H1 (cell line): ENCODE measurements at regions not wholly inside any gene's neighbourhood (a gene's known extent, or its start where the extent isn't known, plus 50 kb on each side); places are given as distances from the start of the nearest gene placed in this dataset.
"Not testable (repeated sequence)": the region's sequence is repeated elsewhere in the genome, so short reads cannot be mapped to it uniquely, and the experiment has no call there.

ENCODE experiments used
- CTCF ChIA-PET: fragments of 300-600 bp; sonication (Branson Sonifier 250); formaldehyde crosslinking; loops from one replicate; lab custom pipeline; 2021; ENCODE audit not compliant: partially characterized antibody; lab: Charles Lee
- POLR2A ChIA-PET: fragments of 300-600 bp; sonication (Branson Sonifier 250); formaldehyde crosslinking; loops from one replicate; lab custom pipeline; 2021; ENCODE audit warnings: inconsistent platforms; ENCODE audit not compliant: partially characterized antibody; lab: Charles Lee
- DNase-seq, 2 experiments: peaks; one replicate each; pipeline versions ENCODE4 v3.0.0 to v3.0.0-alpha.2; 2010 to 2022; ENCODE audit warnings: low spot score in 2 of 2, low read depth in 1 of 2, mixed read lengths in 1 of 2
- FAIRE-seq: peaks from 2 replicates; lab custom pipeline; 2011; peaks lifted over from hg19 to GRCh38; lab: Jason Lieb, UNC
- H2AFZ ChIP-seq: 2 replicates; pipeline ENCODE4 v1.8.1; 2012; ENCODE audit warnings: low read length, inconsistent platforms
- H2AK5ac ChIP-seq: 2 replicates; pipeline ENCODE4 v1.6.1; 2013; ENCODE audit warnings: low read depth, low read length
- H2BK120ac ChIP-seq: replicated peaks from 2 replicates; pipeline ENCODE3; 2013; ENCODE audit warnings: low read depth, low read length, inconsistent platforms
- H2BK12ac ChIP-seq: 2 replicates; pipeline ENCODE4 v1.6.1; 2013; ENCODE audit warnings: low read depth, low read length
- H2BK15ac ChIP-seq: 2 replicates; pipeline ENCODE4 v1.6.1; 2013; ENCODE audit warnings: low read length
- H2BK20ac ChIP-seq: 2 replicates; pipeline ENCODE4 v1.6.1; 2013; ENCODE audit warnings: low read length
- H2BK5ac ChIP-seq: 2 replicates; pipeline ENCODE4 v1.6.1; 2013; ENCODE audit warnings: low read depth, low read length
- H3K14ac ChIP-seq: 2 replicates; pipeline ENCODE4 v1.6.1; 2013; ENCODE audit warnings: inconsistent platforms; ENCODE audit not compliant: insufficient read length
- H3K18ac ChIP-seq: 2 replicates; pipeline ENCODE4 v1.6.1; 2013; ENCODE audit warnings: low read length; ENCODE audit errors: extremely low read depth
- H3K23ac ChIP-seq: 2 replicates; pipeline ENCODE4 v1.6.1; 2013; ENCODE audit warnings: inconsistent platforms; ENCODE audit not compliant: insufficient read length
- H3K23me2 ChIP-seq: 2 replicates; pipeline ENCODE4 v1.6.1; 2013; ENCODE audit warnings: low read depth, low read length
- H3K27ac ChIP-seq: 2 replicates; pipeline ENCODE4 v1.6.1; 2011; ENCODE audit warnings: low read depth, low read length, inconsistent platforms
- H3K27me3 ChIP-seq, 4 experiments: replicated peaks in 1 of 4; 1 replicate in 1 of 4; 2 replicates in 3 of 4; pipeline versions ENCODE4 v1.6.1 to v1.8.1; 2011 to 2013; ENCODE audit warnings: low read length in 3 of 4, mild to moderate bottlenecking in 3 of 4, inconsistent platforms in 2 of 4, mixed read lengths in 2 of 4, moderate library complexity in 1 of 4; ENCODE audit not compliant: control insufficient read depth in 3 of 4, insufficient read depth in 3 of 4; ENCODE audit errors: extremely low read depth in 1 of 4
- H3K36me3 ChIP-seq, 4 experiments: 2 replicates each; pipeline versions ENCODE4 v1.6.1 to v1.8.1; 2011 to 2013; ENCODE audit warnings: mild to moderate bottlenecking in 4 of 4, low read length in 3 of 4, moderate library complexity in 2 of 4, control low read depth in 1 of 4, inconsistent platforms in 1 of 4; ENCODE audit not compliant: insufficient read depth in 4 of 4, control insufficient read depth in 2 of 4
- H3K4ac ChIP-seq: replicated peaks from 2 replicates; pipeline ENCODE3; 2013; ENCODE audit warnings: low read length, low read depth, mixed read lengths, inconsistent platforms; ENCODE audit not compliant: insufficient read length
- H3K4me1 ChIP-seq, 4 experiments: replicated peaks in 1 of 4; 1 replicate in 1 of 4; 2 replicates in 3 of 4; pipeline versions ENCODE4 v1.6.1 to v1.8.1; 2011 to 2013; ENCODE audit warnings: low read length in 3 of 4, inconsistent platforms in 2 of 4, mixed read lengths in 1 of 4; ENCODE audit not compliant: insufficient read depth in 4 of 4, control insufficient read depth in 3 of 4
- H3K4me2 ChIP-seq, 2 experiments: 2 replicates each; pipeline versions ENCODE4 v1.6.1 to v1.8.1; 2011 to 2013; ENCODE audit warnings: low read depth in 2 of 2, low read length in 2 of 2, control low read depth in 1 of 2, inconsistent platforms in 1 of 2, mild to moderate bottlenecking in 1 of 2; ENCODE audit not compliant: insufficient read depth in 1 of 2
- H3K4me3 ChIP-seq, 4 experiments: fragments of 200-600, 300-600 bp in 1 of 4; sonication (generic), shearing (Covaris generic), sonication (Bioruptor Twin) in 1 of 4; 2 replicates each; pipeline versions ENCODE4 v1.5.1 to v1.8.1; 2011 to 2016; ENCODE audit warnings: low read length in 4 of 4, low read depth in 3 of 4, control low read depth in 2 of 4, inconsistent platforms in 2 of 4, mild to moderate bottlenecking in 2 of 4, mixed read lengths in 1 of 4, moderate library complexity in 1 of 4; ENCODE audit not compliant: insufficient read depth in 2 of 4; ENCODE audit errors: extremely low read depth in 1 of 4
- H3K56ac ChIP-seq: replicated peaks from 2 replicates; pipeline ENCODE3; 2013; ENCODE audit warnings: low read depth, mild to moderate bottlenecking, mixed read lengths, low read length, inconsistent platforms; ENCODE audit not compliant: insufficient read length
- H3K79me1 ChIP-seq: 2 replicates; pipeline ENCODE4 v1.6.1; 2013; ENCODE audit warnings: low read depth, low read length, control low read depth
- H3K79me2 ChIP-seq, 2 experiments: 2 replicates each; pipeline versions ENCODE4 v1.6.1 to v1.8.1; 2012 to 2013; ENCODE audit warnings: low read length in 2 of 2, mild to moderate bottlenecking in 2 of 2, inconsistent platforms in 1 of 2; ENCODE audit not compliant: insufficient read depth in 2 of 2, control insufficient read depth in 1 of 2
- H3K9ac ChIP-seq, 4 experiments: replicated peaks in 1 of 4; 1 replicate in 1 of 4; 2 replicates in 3 of 4; pipeline versions ENCODE4 v1.6.1 to v1.8.1; 2011 to 2013; ENCODE audit warnings: low read depth in 3 of 4, low read length in 3 of 4, control low read depth in 2 of 4, mild to moderate bottlenecking in 2 of 4, moderate library complexity in 2 of 4, inconsistent platforms in 1 of 4; ENCODE audit errors: extremely low read depth in 1 of 4
- H3K9me3 ChIP-seq, 2 experiments: 2 replicates each; pipeline versions ENCODE4 v1.6.1 to v1.8.1; 2012 to 2013; ENCODE audit warnings: mild to moderate bottlenecking in 2 of 2, moderate library complexity in 2 of 2, control low read depth in 1 of 2, inconsistent platforms in 1 of 2, low read depth in 1 of 2, low read length in 1 of 2, mixed read lengths in 1 of 2; ENCODE audit not compliant: insufficient read depth in 2 of 2
- H4K20me1 ChIP-seq, 2 experiments: replicated peaks in 1 of 2; 2 replicates each; pipeline versions ENCODE3 to v1.8.1; 2011 to 2013; ENCODE audit warnings: inconsistent platforms in 2 of 2, low read length in 2 of 2, mild to moderate bottlenecking in 1 of 2; ENCODE audit not compliant: insufficient read depth in 2 of 2, control insufficient read depth in 1 of 2
- H4K5ac ChIP-seq: 2 replicates; pipeline ENCODE4 v1.6.1; 2013; ENCODE audit warnings: low read length, low read depth, mixed read lengths, inconsistent platforms; ENCODE audit not compliant: insufficient read length
- H4K8ac ChIP-seq: 2 replicates; pipeline ENCODE4 v1.8.0; 2013; ENCODE audit warnings: mild to moderate bottlenecking, moderate library complexity, low read length, inconsistent platforms; ENCODE audit not compliant: insufficient read depth; ENCODE audit errors: extremely low read depth
- H4K91ac ChIP-seq: replicated peaks from 2 replicates; pipeline ENCODE3; 2013; ENCODE audit warnings: low read length, mixed read lengths, inconsistent platforms; ENCODE audit not compliant: insufficient read length
- BRCA1 ChIP-seq: IDR thresholded peaks from 2 replicates; pipeline ENCODE4 v1.6.1; 2012; ENCODE audit warnings: low read depth, low read length, improper control_type of control experiment
- HDAC6 ChIP-seq: IDR thresholded peaks from one replicate; pipeline ENCODE4 v1.7.1; 2012; ENCODE audit warnings: low read depth, mild to moderate bottlenecking, inconsistent platforms, low read length, moderate library complexity
- KDM4A ChIP-seq: IDR thresholded peaks from one replicate; pipeline ENCODE4 v1.7.1; 2012; ENCODE audit warnings: low read depth, mild to moderate bottlenecking, moderate library complexity, low read length, inconsistent platforms; ENCODE audit not compliant: severe bottlenecking
- ZNF274 ChIP-seq: IDR thresholded peaks from 2 replicates; pipeline ENCODE4 v1.7.0; 2012; ENCODE audit warnings: low read length, borderline replicate concordance; ENCODE audit errors: extremely low read depth
- WGBS, 2 experiments: shearing (Covaris generic) in 1 of 2; methylation state at CpG; one replicate each; pipeline versions ENCODE4 v1.1.6 to v1.1.7; 2013 to 2015; ENCODE audit warnings: low lambda C conversion rate in 2 of 2, mixed read lengths in 2 of 2, inconsistent platforms in 1 of 2, low coverage in 1 of 2, missing lambda C conversion rate in 1 of 2; ENCODE audit not compliant: insufficient replicate concordance in 2 of 2, insufficient coverage in 1 of 2, insufficient read length in 1 of 2; ENCODE audit errors: extremely low coverage in 1 of 2, missing lambda C conversion rate in 1 of 2; 5-methylcytosine and 5-hydroxymethylcytosine counted together
- TF ChIP-seq, protein P1 (sequence below), 3 experiments: IDR thresholded peaks; 1 replicate in 2 of 3; 2 replicates in 1 of 3; pipeline versions ENCODE4 v1.5.1 to v1.6.1; 2011; ENCODE audit warnings: low read length in 3 of 3, mild to moderate bottlenecking in 3 of 3, inconsistent platforms in 2 of 3, low read depth in 1 of 3, moderate library complexity in 1 of 3; ENCODE audit not compliant: insufficient read depth in 1 of 3; ENCODE audit errors: control extremely low read depth in 1 of 3

- TF ChIP-seq, protein P1, sequence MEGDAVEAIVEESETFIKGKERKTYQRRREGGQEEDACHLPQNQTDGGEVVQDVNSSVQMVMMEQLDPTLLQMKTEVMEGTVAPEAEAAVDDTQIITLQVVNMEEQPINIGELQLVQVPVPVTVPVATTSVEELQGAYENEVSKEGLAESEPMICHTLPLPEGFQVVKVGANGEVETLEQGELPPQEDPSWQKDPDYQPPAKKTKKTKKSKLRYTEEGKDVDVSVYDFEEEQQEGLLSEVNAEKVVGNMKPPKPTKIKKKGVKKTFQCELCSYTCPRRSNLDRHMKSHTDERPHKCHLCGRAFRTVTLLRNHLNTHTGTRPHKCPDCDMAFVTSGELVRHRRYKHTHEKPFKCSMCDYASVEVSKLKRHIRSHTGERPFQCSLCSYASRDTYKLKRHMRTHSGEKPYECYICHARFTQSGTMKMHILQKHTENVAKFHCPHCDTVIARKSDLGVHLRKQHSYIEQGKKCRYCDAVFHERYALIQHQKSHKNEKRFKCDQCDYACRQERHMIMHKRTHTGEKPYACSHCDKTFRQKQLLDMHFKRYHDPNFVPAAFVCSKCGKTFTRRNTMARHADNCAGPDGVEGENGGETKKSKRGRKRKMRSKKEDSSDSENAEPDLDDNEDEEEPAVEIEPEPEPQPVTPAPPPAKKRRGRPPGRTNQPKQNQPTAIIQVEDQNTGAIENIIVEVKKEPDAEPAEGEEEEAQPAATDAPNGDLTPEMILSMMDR (IDR thresholded peaks at IDR 0.05; ENCODE audit: control extremely low read depth in 1 of 3, insufficient read depth in 1 of 3, low read depth in 1 of 3, low read length in 3 of 3) = no peak
- TF ChIP-seq KDM4A (no peak), HDAC6 (no peak), BRCA1 (no peak), ZNF274 (no peak)
These were observed 88.6 kb upstream of the CTDP1 start (continued) for GRCh38 chr18:79591032-79591308.

DNA sequence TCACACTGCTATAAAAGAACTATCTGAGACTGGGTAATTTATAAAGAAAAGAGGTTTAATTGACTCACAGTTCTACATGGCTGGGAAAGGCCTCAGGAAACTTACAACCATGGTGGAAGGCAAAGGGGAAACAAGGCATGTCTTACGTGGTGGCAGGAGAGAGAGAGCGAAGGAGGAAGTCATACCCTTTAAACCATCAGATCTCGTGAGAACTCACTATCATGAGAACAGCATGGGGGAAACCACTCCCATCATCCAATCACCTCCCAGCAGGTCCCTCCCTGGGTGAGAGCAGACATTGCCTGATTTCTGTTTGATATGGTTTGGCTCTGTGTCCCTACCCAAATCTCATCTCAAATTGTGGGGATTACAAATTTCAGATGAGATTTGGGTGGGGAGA is 86.9 kb upstream of the CTDP1 start:
- H3K56ac ChIP-seq, H2AFZ ChIP-seq, H3K18ac ChIP-seq, H2BK120ac ChIP-seq, H3K79me2 ChIP-seq, DNase-seq, H2BK15ac ChIP-seq, H3K14ac ChIP-seq, H4K20me1 ChIP-seq, H3K23ac ChIP-seq, H2AK5ac ChIP-seq, POLR2A ChIA-PET, H2BK20ac ChIP-seq, H3K27ac ChIP-seq, H3K4me3 ChIP-seq, H3K4ac ChIP-seq, H3K9me3 ChIP-seq, H3K36me3 ChIP-seq, CTCF ChIA-PET, H2BK12ac ChIP-seq, H4K91ac ChIP-seq, H4K5ac ChIP-seq, FAIRE-seq, H2BK5ac ChIP-seq, H3K79me1 ChIP-seq, H3K4me2 ChIP-seq, H4K8ac ChIP-seq, H3K23me2 ChIP-seq, H3K27me3 ChIP-seq, H3K9ac ChIP-seq: not testable (repeated sequence)
- H3K4me1 ChIP-seq = peaks cover 0 to 15% (median 8%) of the 10 kb centered on the region in 4 experiments; a peak in 6 of 7 replicates
- 81% methylated on average over 3 of the region's 3 CpGs; no CpG with 5 or more reads in 1 of the 2 experiments for WGBS, 2 experiments
